ENCODE measurements at regions not wholly inside any gene's neighbourhood (a gene's known extent, or its start where the extent isn't known, plus 50 kb on each side); places are given as distances from the start of the nearest gene placed in this dataset.

GRCh38 chr3:30266524-30266923 is 339.9 kb upstream of the TGFBR2 start:
- Histone ChIP-seq H3K36me3 (ENCODE audit: insufficient read depth, low read length) (no peaks in the 10 kb centered on the region), H3K27me3 (ENCODE audit: insufficient read depth, low read depth, low read length) (no peaks in the 10 kb centered on the region), H2AFZ (ENCODE audit: low read depth, low read length) (no peak overlapping the region), H3K4me2 (ENCODE audit: low read length) (no peak overlapping the region), H3K9me2 (ENCODE audit: insufficient read depth, low read length) (no peaks in the 10 kb centered on the region), H3K79me2 (replicated peaks; ENCODE audit: insufficient read depth, low read length) (no peaks in the 10 kb centered on the region), H4K20me1 (ENCODE audit: insufficient read depth) (no peaks in the 10 kb centered on the region), H3F3A (ENCODE audit: insufficient read depth, low read length, poor library complexity, severe bottlenecking) (no peaks in the 10 kb centered on the region), H3K9ac (ENCODE audit: low read length) (no peak overlapping the region), H3K9me3 (ENCODE audit: low read length) (no peaks in the 10 kb centered on the region), H3K4me3 (ENCODE audit: low read length) (no peak overlapping the region), H3K27ac (ENCODE audit: low read length) (no peak overlapping the region)
- TF ChIP-seq MXI1 (conservative IDR thresholded peaks at IDR 0.05; ENCODE audit: poor library complexity, severe bottlenecking) (no peak), POLR2AphosphoS5 (IDR thresholded peaks at IDR 0.05) (no peak), RAD21 (conservative IDR thresholded peaks at IDR 0.05) (no peak), TAF1 (IDR thresholded peaks at IDR 0.05; ENCODE audit: low read depth) (no peak), SMC3 (conservative IDR thresholded peaks at IDR 0.05; ENCODE audit: poor library complexity) (no peak), EZH2 (IDR thresholded peaks at IDR 0.05; ENCODE audit: borderline replicate concordance, insufficient read depth, low read length, poor library complexity, severe bottlenecking) (no peak), EP300 (conservative IDR thresholded peaks at IDR 0.05; ENCODE audit: poor library complexity, severe bottlenecking) (no peak)
- TF ChIP-seq, protein P1, sequence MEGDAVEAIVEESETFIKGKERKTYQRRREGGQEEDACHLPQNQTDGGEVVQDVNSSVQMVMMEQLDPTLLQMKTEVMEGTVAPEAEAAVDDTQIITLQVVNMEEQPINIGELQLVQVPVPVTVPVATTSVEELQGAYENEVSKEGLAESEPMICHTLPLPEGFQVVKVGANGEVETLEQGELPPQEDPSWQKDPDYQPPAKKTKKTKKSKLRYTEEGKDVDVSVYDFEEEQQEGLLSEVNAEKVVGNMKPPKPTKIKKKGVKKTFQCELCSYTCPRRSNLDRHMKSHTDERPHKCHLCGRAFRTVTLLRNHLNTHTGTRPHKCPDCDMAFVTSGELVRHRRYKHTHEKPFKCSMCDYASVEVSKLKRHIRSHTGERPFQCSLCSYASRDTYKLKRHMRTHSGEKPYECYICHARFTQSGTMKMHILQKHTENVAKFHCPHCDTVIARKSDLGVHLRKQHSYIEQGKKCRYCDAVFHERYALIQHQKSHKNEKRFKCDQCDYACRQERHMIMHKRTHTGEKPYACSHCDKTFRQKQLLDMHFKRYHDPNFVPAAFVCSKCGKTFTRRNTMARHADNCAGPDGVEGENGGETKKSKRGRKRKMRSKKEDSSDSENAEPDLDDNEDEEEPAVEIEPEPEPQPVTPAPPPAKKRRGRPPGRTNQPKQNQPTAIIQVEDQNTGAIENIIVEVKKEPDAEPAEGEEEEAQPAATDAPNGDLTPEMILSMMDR (IDR thresholded peaks at IDR 0.05; ENCODE audit: poor library complexity, severe bottlenecking) = no peak
- TF ChIP-seq, protein P2, sequence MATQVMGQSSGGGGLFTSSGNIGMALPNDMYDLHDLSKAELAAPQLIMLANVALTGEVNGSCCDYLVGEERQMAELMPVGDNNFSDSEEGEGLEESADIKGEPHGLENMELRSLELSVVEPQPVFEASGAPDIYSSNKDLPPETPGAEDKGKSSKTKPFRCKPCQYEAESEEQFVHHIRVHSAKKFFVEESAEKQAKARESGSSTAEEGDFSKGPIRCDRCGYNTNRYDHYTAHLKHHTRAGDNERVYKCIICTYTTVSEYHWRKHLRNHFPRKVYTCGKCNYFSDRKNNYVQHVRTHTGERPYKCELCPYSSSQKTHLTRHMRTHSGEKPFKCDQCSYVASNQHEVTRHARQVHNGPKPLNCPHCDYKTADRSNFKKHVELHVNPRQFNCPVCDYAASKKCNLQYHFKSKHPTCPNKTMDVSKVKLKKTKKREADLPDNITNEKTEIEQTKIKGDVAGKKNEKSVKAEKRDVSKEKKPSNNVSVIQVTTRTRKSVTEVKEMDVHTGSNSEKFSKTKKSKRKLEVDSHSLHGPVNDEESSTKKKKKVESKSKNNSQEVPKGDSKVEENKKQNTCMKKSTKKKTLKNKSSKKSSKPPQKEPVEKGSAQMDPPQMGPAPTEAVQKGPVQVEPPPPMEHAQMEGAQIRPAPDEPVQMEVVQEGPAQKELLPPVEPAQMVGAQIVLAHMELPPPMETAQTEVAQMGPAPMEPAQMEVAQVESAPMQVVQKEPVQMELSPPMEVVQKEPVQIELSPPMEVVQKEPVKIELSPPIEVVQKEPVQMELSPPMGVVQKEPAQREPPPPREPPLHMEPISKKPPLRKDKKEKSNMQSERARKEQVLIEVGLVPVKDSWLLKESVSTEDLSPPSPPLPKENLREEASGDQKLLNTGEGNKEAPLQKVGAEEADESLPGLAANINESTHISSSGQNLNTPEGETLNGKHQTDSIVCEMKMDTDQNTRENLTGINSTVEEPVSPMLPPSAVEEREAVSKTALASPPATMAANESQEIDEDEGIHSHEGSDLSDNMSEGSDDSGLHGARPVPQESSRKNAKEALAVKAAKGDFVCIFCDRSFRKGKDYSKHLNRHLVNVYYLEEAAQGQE (IDR thresholded peaks at IDR 0.05; ENCODE audit: borderline replicate concordance) = no peak

DNA sequence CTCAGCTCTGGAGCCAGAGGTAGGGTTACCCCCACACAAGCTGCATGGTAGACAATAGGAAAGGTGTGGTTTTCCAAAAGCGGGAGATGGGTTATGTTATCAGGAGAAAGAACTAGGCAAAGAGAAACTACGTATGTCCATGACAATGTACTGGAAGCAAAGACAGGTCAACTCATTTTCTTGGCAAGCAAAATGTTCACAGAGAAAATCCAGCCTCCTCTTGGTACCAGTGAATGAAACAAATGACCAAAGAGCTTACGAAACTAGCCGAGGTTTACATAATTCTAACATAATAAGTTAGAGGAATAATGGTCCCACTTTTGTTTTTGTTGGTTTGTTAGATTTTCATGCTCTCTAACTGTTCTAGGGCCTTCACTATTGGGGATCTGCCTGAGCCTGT is 338.1 kb upstream of the TGFBR2 start:
- Histone ChIP-seq H2AFZ (ENCODE audit: low read depth, low read length) (no peak overlapping the region), H3K4me3 (ENCODE audit: low read length) (no peak overlapping the region), H3K9me3 (ENCODE audit: low read length) (no peaks in the 10 kb centered on the region), H3K4me2 (ENCODE audit: low read length) (no peak overlapping the region), H3K9me2 (ENCODE audit: insufficient read depth, low read length) (no peaks in the 10 kb centered on the region), H3K9ac (ENCODE audit: low read length) (no peak overlapping the region), H3F3A (ENCODE audit: insufficient read depth, low read length, poor library complexity, severe bottlenecking) (no peaks in the 10 kb centered on the region), H3K27me3 (ENCODE audit: insufficient read depth, low read depth, low read length) (no peaks in the 10 kb centered on the region), H4K20me1 (ENCODE audit: insufficient read depth) (no peaks in the 10 kb centered on the region), H3K27ac (ENCODE audit: low read length) (no peak overlapping the region), H3K36me3 (ENCODE audit: insufficient read depth, low read length) (no peaks in the 10 kb centered on the region), H3K79me2 (replicated peaks; ENCODE audit: insufficient read depth, low read length) (no peaks in the 10 kb centered on the region)
- TF ChIP-seq, protein P2 (IDR thresholded peaks at IDR 0.05; ENCODE audit: borderline replicate concordance) = no peak
- TF ChIP-seq EZH2 (IDR thresholded peaks at IDR 0.05; ENCODE audit: borderline replicate concordance, insufficient read depth, low read length, poor library complexity, severe bottlenecking) (no peak), EP300 (conservative IDR thresholded peaks at IDR 0.05; ENCODE audit: poor library complexity, severe bottlenecking) (no peak), SMC3 (conservative IDR thresholded peaks at IDR 0.05; ENCODE audit: poor library complexity) (no peak), MXI1 (conservative IDR thresholded peaks at IDR 0.05; ENCODE audit: poor library complexity, severe bottlenecking) (no peak), POLR2AphosphoS5 (IDR thresholded peaks at IDR 0.05) (no peak), TAF1 (IDR thresholded peaks at IDR 0.05; ENCODE audit: low read depth) (no peak), RAD21 (conservative IDR thresholded peaks at IDR 0.05) (no peak)
- TF ChIP-seq, protein P1 (IDR thresholded peaks at IDR 0.05; ENCODE audit: poor library complexity, severe bottlenecking) = no peak

All from neural cell (in vitro differentiated cells).